Bone marrow (tissue), 2 donors: ENCODE measurements at regions not wholly inside any gene's neighbourhood (a gene's known extent, or its start where the extent isn't known, plus 50 kb on each side); places are given as distances from the start of the nearest gene placed in this dataset.

Experiments used
- DNase-seq, 2 donors: peaks; one replicate each; lab custom pipeline; 2025; lab: John Stamatoyannopoulos, UW

- DNase-seq = no peak
Measured at GRCh38 chr16:64167936-64168335, 953.9 kb downstream of the CDH11 start.

- no peak for DNase-seq
Measured at GRCh38 chr16:64165368-64165767, 956.5 kb downstream of the CDH11 start.

- no peak for DNase-seq
Measured at GRCh38 chr16:64162613-64163375, 959.1 kb downstream of the CDH11 start.

- DNase-seq = no peak
Measured at GRCh38 chr16:64159976-64160375, 961.9 kb downstream of the CDH11 start.

GRCh38 chr16:64158941-64159588 lies 962.8 kb downstream of the CDH11 start:
- no peak for DNase-seq

GRCh38 chr16:64153718-64154117 lies 968.1 kb downstream of the CDH11 start:
- DNase-seq = no peak

GRCh38 chr16:64151990-64152767 lies 969.7 kb downstream of the CDH11 start:
- no peak for DNase-seq

GRCh38 chr16:64150193-64150592 lies 971.7 kb downstream of the CDH11 start:
- DNase-seq = no peak

- no peak for DNase-seq
Measured at GRCh38 chr16:64149756-64150155, 972.1 kb downstream of the CDH11 start.

GRCh38 chr16:64148356-64148755 lies 973.5 kb downstream of the CDH11 start:
- no peak for DNase-seq

GRCh38 chr16:64147941-64148340 lies 973.9 kb downstream of the CDH11 start:
- no peak for DNase-seq

- DNase-seq = no peak
Measured at GRCh38 chr16:64144617-64145016, 977.2 kb downstream of the CDH11 start.

- DNase-seq = no peak
Measured at GRCh38 chr16:64138621-64139020, 983.2 kb downstream of the CDH11 start.

- DNase-seq = no peak
Measured at GRCh38 chr16:64138006-64138405, 983.9 kb downstream of the CDH11 start.

GRCh38 chr16:64136743-64137142 lies 985.1 kb downstream of the CDH11 start:
- DNase-seq = no peak

GRCh38 chr16:64136314-64136713 lies 985.5 kb downstream of the CDH11 start:
- DNase-seq = no peak

GRCh38 chr16:64133366-64133765 lies 988.5 kb downstream of the CDH11 start:
- DNase-seq = no peak

- no peak for DNase-seq
Measured at GRCh38 chr16:64132759-64133361, 989.0 kb downstream of the CDH11 start.

- DNase-seq = no peak
Measured at GRCh38 chr16:64132190-64132589, 989.7 kb downstream of the CDH11 start.

- no peak for DNase-seq
Measured at GRCh38 chr16:64131423-64131822, 990.4 kb downstream of the CDH11 start.

- no peak for DNase-seq
Measured at GRCh38 chr16:64130140-64130539, 991.7 kb downstream of the CDH11 start.

- no peak for DNase-seq
Measured at GRCh38 chr16:64122177-64122576, 999.7 kb downstream of the CDH11 start.

GRCh38 chr16:64121473-64121872 lies 1000.4 kb downstream of the CDH11 start:
- DNase-seq = no peak
